HG02763 (cell line): ENCODE measurements at regions not wholly inside any gene's neighbourhood (a gene's known extent, or its start where the extent isn't known, plus 50 kb on each side); places are given as distances from the start of the nearest gene placed in this dataset.

ENCODE experiments used
- ATAC-seq: cut with Tn5 transposase; IDR thresholded peaks from one replicate; pipeline ENCODE4 v1.9.1; 2021; ENCODE audit warnings: mild to moderate bottlenecking, moderate library complexity; ENCODE audit not compliant: unreplicated experiment

- no peak for ATAC-seq
These were observed 266.7 kb upstream of the C2CD4B start for GRCh38 chr15:62431817-62432216.

- ATAC-seq = no peak
These were observed 267.8 kb upstream of the C2CD4B start for GRCh38 chr15:62432702-62433398.

DNA sequence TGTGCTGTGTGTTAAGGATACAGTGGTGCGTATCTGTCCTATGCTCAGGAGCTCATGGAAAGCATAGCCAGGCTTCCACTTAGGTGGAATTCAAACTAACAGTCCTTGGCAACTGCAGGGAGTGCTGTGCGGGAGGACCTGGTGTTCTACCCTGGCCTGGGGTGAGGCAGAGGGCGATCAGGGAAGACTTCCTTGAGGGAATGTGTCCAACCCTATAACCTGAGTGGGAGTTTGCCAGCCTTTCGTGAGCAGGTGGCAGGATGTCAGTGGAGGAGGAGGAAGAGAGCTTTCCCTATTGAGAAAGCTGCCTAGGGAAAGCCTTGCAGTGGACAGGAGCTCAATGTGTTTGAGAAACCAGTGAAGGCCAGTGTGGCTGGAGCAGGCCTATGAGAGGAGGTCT is 271.1 kb upstream of the C2CD4B start:
- no peak for ATAC-seq

GRCh38 chr15:62437753-62438152 is 272.7 kb upstream of the C2CD4B start:
- ATAC-seq = no peak

- no peak for ATAC-seq
These were observed 274.5 kb upstream of the C2CD4B start for GRCh38 chr15:62439543-62440016.

- no peak for ATAC-seq
These were observed 275.4 kb upstream of the C2CD4B start for GRCh38 chr15:62440362-62441105.

- no peak for ATAC-seq
These were observed 279.3 kb upstream of the C2CD4B start for GRCh38 chr15:62444104-62445022.

- no peak for ATAC-seq
These were observed 280.2 kb upstream of the C2CD4B start for GRCh38 chr15:62445244-62445643.

- no peak for ATAC-seq
These were observed 281.9 kb upstream of the C2CD4B start for GRCh38 chr15:62446984-62447383.

DNA sequence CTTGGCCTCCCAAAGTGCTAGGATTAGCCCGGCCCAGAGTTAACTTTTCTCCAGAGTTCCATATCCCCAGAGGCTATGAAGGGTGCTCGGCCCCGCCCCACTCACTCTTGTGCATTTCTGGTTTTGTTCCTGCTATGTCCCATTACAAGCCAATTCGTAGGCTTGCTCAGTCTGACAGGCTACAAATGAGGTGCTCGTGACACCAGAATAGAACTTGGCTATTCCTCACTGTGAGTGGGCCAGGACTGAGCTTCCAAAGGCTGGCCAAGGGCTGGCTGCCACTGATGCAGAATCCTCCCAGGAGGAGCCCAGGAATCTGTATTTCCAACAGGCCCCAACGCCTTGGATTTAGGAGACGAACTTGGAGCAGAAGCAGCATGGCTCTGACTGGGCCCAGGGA is 282.7 kb upstream of the C2CD4B start:
- ATAC-seq = no peak

GRCh38 chr15:62449638-62450037 is 284.6 kb upstream of the C2CD4B start:
- no peak for ATAC-seq

- ATAC-seq = no peak
These were observed 285.0 kb upstream of the C2CD4B start for GRCh38 chr15:62450061-62450460.

- ATAC-seq = no peak
These were observed 286.9 kb upstream of the C2CD4B start for GRCh38 chr15:62452026-62452425.

GRCh38 chr15:62452667-62453066 is 287.6 kb upstream of the C2CD4B start:
- no peak for ATAC-seq

DNA sequence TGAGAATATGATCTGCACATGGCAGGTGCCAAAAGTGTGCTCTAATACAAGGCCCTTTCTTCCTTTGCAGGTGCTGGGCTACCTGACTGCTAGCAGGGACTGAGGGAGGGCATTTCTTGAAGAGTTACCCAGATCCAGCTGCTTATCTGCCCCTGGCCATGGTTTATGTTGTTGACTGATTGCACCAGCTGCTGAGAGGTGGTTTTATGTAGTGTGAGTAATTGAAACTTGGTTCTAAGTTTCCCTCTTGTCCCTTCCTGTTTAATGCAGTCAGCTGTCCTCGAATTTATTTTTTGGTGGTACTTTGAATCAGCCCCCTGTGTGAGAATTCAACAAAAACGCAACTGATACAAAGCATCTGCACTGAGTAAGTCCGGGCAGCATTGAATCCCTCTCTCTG is 288.3 kb upstream of the C2CD4B start:
- no peak for ATAC-seq

- no peak for ATAC-seq
These were observed 288.9 kb upstream of the C2CD4B start for GRCh38 chr15:62453981-62454380.

- ATAC-seq = no peak
These were observed 289.6 kb upstream of the C2CD4B start for GRCh38 chr15:62454567-62455172.

DNA sequence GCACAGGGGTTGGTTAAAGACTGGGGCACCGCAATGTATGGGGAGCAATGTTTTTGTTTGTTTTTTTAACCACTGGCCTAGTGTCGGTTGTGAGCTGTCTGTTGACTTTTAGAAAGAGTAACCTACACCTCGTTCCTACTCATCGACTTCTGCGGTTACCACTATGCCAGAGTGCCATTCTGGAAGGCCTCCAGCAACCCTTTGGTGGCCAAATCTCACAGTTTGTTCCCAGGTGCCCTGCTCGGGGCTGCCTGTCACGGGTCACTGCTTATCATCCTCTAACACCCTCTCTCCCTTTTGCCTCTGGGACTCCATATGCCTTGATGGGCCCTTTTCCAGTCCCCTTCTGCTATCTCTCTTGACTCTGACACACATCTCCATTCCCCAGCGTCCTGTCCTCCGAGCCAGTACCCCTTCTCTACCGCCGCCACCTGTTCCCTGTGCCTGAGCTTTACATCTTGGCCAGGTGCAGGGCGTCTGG is 290.4 kb upstream of the C2CD4B start:
- no peak for ATAC-seq

- no peak for ATAC-seq
These were observed 291.2 kb upstream of the C2CD4B start for GRCh38 chr15:62456011-62456920.

DNA sequence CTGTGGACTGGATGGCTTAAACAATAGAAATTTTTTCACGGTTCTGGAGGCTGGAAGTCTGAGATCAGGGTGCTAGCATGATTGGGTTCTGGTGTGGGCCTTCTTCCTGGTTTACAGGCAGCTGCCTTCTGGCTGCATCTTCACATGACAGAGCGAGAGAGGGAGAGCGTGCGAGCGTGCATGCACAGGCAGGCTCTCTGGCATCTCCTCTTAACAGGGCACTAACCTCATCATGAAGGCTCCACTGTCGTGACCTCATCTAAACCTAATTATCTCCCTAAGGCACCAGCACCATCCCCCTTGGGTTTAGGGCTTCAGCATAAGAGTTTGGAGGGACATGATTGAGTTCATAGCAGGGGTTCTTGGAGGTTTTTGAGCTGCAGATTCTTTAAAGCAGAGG is 292.0 kb upstream of the C2CD4B start:
- no peak for ATAC-seq
